Ishikawa (cell line): ENCODE measurements at regions not wholly inside any gene's neighbourhood (a gene's known extent, or its start where the extent isn't known, plus 50 kb on each side); places are given as distances from the start of the nearest gene placed in this dataset.

Source experiments
- CEBPB ChIP-seq: IDR thresholded peaks from 2 replicates; pipeline ENCODE4 v1.6.1; 2012
- CREB1 ChIP-seq: IDR thresholded peaks from 2 replicates; pipeline ENCODE4 v1.6.1; 2012; ENCODE audit warnings: low read depth
- EGR1 ChIP-seq: IDR thresholded peaks from 2 replicates; pipeline ENCODE4 v1.6.1; 2012
- EP300 ChIP-seq: IDR thresholded peaks from 2 replicates; pipeline ENCODE4 v1.6.1; 2012; ENCODE audit warnings: borderline replicate concordance
- FOXM1 ChIP-seq: IDR thresholded peaks from 2 replicates; pipeline ENCODE4 v1.6.1; 2012; ENCODE audit warnings: low read depth, borderline replicate concordance
- NFIC ChIP-seq: IDR thresholded peaks from 2 replicates; pipeline ENCODE4 v1.6.1; 2012
- RAD21 ChIP-seq: IDR thresholded peaks from 2 replicates; pipeline ENCODE4 v1.6.1; 2012; ENCODE audit warnings: low read depth
- TAF1 ChIP-seq: IDR thresholded peaks from 2 replicates; pipeline ENCODE4 v1.6.1; 2012; ENCODE audit warnings: low read depth, mild to moderate bottlenecking
- TCF12 ChIP-seq: IDR thresholded peaks from 2 replicates; pipeline ENCODE4 v1.6.1; 2012; ENCODE audit warnings: low read depth
- TEAD4 ChIP-seq: IDR thresholded peaks from 2 replicates; pipeline ENCODE4 v1.6.1; 2012
- YY1 ChIP-seq: IDR thresholded peaks from 2 replicates; pipeline ENCODE4 v1.6.1; 2012; ENCODE audit warnings: low read depth
- ZBTB7A ChIP-seq: IDR thresholded peaks from 2 replicates; pipeline ENCODE4 v1.6.1; 2012; ENCODE audit warnings: low read depth
- TF ChIP-seq, protein P1 (sequence below): IDR thresholded peaks from 2 replicates; pipeline ENCODE4 v1.6.1; 2012
- TF ChIP-seq, protein P2 (sequence below): IDR thresholded peaks from 2 replicates; pipeline ENCODE4 v1.6.1; 2012
- TF ChIP-seq, protein P3 (sequence below): IDR thresholded peaks from 2 replicates; pipeline ENCODE4 v1.6.1; 2012; ENCODE audit warnings: low read depth, mild to moderate bottlenecking

DNA sequence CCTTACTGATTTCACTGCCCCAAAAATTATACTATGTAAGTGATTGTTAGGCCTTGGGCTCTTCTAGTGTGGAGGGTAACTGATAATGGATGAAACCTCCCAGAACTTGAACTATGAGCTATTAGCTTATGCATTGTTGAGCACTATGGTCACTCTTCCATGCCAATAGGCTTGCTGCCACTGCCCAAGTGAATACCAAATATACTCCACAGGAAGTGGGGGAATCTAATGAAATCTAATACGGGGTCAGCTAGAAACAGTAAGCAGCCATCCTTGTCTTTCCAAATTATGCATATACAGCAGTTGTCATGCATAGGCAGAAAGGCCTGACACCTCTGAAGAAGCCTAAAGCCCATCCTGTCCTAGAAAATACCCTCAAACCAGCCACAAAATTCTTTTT lies 198.7 kb upstream of the PTBP2 start:
- TF ChIP-seq, protein P1, sequence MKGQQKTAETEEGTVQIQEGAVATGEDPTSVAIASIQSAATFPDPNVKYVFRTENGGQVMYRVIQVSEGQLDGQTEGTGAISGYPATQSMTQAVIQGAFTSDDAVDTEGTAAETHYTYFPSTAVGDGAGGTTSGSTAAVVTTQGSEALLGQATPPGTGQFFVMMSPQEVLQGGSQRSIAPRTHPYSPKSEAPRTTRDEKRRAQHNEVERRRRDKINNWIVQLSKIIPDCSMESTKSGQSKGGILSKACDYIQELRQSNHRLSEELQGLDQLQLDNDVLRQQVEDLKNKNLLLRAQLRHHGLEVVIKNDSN, result no peak
- TF ChIP-seq, protein P2, sequence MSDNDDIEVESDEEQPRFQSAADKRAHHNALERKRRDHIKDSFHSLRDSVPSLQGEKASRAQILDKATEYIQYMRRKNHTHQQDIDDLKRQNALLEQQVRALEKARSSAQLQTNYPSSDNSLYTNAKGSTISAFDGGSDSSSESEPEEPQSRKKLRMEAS, result no peak
- TF ChIP-seq RAD21 (no peak), YY1 (no peak), TAF1 (no peak), TCF12 (no peak), TEAD4 (no peak)
- TF ChIP-seq, protein P3, sequence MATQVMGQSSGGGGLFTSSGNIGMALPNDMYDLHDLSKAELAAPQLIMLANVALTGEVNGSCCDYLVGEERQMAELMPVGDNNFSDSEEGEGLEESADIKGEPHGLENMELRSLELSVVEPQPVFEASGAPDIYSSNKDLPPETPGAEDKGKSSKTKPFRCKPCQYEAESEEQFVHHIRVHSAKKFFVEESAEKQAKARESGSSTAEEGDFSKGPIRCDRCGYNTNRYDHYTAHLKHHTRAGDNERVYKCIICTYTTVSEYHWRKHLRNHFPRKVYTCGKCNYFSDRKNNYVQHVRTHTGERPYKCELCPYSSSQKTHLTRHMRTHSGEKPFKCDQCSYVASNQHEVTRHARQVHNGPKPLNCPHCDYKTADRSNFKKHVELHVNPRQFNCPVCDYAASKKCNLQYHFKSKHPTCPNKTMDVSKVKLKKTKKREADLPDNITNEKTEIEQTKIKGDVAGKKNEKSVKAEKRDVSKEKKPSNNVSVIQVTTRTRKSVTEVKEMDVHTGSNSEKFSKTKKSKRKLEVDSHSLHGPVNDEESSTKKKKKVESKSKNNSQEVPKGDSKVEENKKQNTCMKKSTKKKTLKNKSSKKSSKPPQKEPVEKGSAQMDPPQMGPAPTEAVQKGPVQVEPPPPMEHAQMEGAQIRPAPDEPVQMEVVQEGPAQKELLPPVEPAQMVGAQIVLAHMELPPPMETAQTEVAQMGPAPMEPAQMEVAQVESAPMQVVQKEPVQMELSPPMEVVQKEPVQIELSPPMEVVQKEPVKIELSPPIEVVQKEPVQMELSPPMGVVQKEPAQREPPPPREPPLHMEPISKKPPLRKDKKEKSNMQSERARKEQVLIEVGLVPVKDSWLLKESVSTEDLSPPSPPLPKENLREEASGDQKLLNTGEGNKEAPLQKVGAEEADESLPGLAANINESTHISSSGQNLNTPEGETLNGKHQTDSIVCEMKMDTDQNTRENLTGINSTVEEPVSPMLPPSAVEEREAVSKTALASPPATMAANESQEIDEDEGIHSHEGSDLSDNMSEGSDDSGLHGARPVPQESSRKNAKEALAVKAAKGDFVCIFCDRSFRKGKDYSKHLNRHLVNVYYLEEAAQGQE, result no peak

DNA sequence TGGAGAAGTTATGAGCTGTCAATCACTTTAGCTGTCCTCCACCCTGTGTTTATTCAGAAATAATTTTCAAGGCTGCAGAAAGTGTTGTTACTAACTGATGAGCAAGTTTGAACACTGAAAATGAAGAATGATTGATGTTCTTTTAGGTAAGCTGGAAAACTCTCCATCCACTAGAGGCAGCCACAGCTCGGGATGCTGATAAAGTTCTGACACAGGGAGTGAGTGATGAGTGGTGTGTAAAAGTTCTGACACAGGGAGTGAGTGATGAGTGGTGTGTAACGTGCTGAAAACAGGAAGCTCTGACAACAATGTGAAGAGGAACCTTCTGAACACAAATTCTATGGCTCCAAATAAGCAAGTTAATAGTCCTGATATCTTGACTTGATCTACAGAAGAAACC lies 197.5 kb upstream of the PTBP2 start:
- TF ChIP-seq, protein P2, result no peak

DNA sequence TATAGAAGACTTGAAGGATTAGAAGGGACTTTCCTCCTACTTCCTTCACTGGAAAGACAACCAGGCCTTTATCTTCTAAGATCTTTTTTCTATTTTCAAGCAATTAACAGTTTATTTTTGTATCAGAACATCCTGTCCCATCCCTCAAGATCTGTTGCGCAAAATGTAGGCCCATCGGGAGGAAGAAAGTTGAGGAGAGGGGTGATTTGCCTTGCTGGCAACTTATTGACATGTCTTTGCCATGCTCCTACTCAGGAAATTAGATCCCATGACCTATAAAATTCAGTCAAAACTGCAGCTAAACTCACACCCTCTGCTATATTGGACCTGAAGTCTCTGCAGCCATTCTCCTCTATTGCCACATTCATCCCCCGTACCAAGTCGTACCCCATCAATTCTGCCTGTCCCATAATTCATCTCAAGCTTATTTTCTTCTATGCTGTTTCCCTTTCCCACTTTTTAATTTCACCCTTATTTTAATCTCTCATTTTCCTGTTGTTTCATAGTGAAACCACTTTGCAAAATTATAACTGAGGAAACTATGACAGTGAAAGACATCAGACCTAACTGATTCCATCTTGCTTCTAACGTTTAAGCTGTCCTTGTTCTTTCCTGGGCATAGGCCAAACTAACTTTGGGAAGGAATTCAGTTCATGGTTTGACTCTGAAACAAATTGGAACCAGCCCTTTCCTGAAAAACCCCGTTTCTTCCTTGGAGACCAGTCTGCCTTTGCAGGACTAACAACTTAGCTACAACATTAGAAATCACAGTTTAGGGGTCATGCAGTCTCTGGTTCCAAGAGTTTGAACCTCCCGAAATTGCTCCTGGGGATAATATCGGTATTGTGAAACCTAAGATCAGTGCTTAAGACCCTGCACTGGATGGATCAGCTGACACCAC lies 195.7 kb upstream of the PTBP2 start:
- TF ChIP-seq, protein P1, result no peak
- TF ChIP-seq TCF12 (no peak), RAD21 (no peak), TAF1 (no peak), NFIC (no peak), YY1 (no peak)
- TF ChIP-seq, protein P3, result no peak
- TF ChIP-seq, protein P2, result no peak

DNA sequence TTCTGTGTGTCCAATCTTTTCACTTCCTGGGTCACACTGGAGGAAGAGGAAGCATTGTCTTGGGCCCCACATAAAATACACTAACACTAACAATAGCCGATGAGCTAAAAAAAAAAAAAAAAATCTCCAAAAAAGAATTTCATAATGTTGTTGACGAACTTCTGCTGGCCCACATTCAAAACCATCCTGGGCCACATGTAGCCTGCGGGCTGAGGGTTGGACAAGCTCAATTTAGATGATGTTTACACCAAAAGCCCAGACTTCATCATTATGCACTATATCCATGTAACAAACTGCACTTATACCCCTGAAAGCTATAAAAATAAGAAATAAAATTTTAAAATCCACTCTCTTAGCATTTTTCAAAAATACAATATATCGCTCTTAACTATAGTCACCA lies 187.8 kb upstream of the PTBP2 start:
- TF ChIP-seq YY1, result no peak
- TF ChIP-seq EGR1, result no peak
- no peak for TF ChIP-seq TAF1
- TF ChIP-seq RAD21, result no peak
- TF ChIP-seq EP300, result no peak
- no peak for TF ChIP-seq FOXM1
- no peak for TF ChIP-seq ZBTB7A
- TF ChIP-seq, protein P3, result no peak
- TF ChIP-seq TEAD4, result no peak
- no peak for TF ChIP-seq CEBPB
- no peak for TF ChIP-seq NFIC

DNA sequence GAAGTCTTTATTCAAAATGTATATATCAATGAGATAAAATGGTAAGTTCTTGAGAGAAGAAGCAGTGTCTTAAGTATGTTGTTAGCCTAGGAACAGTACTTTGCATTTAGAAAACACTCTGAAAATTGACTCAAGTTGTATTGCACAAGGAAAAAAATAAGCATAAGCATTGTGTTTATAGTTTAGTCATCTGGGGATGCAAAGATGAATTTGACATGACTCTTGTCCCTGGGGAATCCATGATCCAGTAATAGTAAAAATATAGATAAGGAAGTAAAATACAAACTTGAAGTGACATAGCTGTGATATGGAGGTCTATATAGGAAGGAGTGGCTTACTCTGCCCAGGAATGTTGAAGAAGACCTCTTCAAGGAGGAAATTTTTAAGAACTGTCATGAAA lies 185.0 kb upstream of the PTBP2 start:
- TF ChIP-seq, protein P1, result no peak
- no peak for TF ChIP-seq NFIC
- TF ChIP-seq, protein P2, result no peak
- no peak for TF ChIP-seq TCF12
- TF ChIP-seq CREB1, result no peak
- TF ChIP-seq CEBPB, result no peak
- TF ChIP-seq TEAD4, result no peak
- no peak for TF ChIP-seq FOXM1
- no peak for TF ChIP-seq TAF1
- no peak for TF ChIP-seq YY1
- TF ChIP-seq RAD21, result no peak
- TF ChIP-seq, protein P3, result no peak
